ENCODE measurements at regions not wholly inside any gene's neighbourhood (a gene's known extent, or its start where the extent isn't known, plus 50 kb on each side); places are given as distances from the start of the nearest gene placed in this dataset.
A peak's percentile ranks its signal among the peaks of the same experiment; 100 is the strongest.

GRCh38 chr14:80446356-80446755 lies 235.1 kb upstream of the DIO2 start:
- no peak for ATAC-seq
- no peaks in the 10 kb centered on the region for H3K27me3 ChIP-seq
- H3K27ac ChIP-seq = no peak overlapping the region
- no peaks in the 10 kb centered on the region for H3K36me3 ChIP-seq
- no peak for TF ChIP-seq POLR2AphosphoS5 (IDR thresholded peaks at IDR 0.05)
- no peak for TF ChIP-seq EP300 (IDR thresholded peaks at IDR 0.05)
- no peak for TF ChIP-seq POLR2A (IDR thresholded peaks at IDR 0.05)
- TF ChIP-seq CTCF (IDR thresholded peaks at IDR 0.05) = no peak
- H3K4me1 ChIP-seq = peaks cover 0 to 17% (median 0%) of the 10 kb centered on the region in 3 donors
- H3K9me3 ChIP-seq = peaks cover 0 to 6% (median 0%) of the 10 kb centered on the region in 3 donors
- H3K4me3 ChIP-seq = no peak overlapping the region

- no peaks in the 10 kb centered on the region for H3K36me3 ChIP-seq
- TF ChIP-seq CTCF (IDR thresholded peaks at IDR 0.05) = no peak
- H3K9me3 ChIP-seq = peaks cover 0 to 6% (median 0%) of the 10 kb centered on the region in 3 donors
- H3K4me1 ChIP-seq = peaks cover 0 to 16% (median 0%) of the 10 kb centered on the region in 3 donors
- ATAC-seq = no peak
- WGBS, 2 donors (ENCODE audit: low coverage in 1 of 2) = 100% methylated on average over 3 of the region's 3 CpGs; no CpG with 5 or more reads in 1 of the 2 donors
- H3K27ac ChIP-seq = no peak overlapping the region
- H3K4me3 ChIP-seq = no peak overlapping the region
- H3K27me3 ChIP-seq = no peaks in the 10 kb centered on the region
Measured at GRCh38 chr14:80445605-80446004, 234.3 kb upstream of the DIO2 start.

- no peak overlapping the region for H3K27ac ChIP-seq
- no peak overlapping the region for H3K4me3 ChIP-seq
- H3K4me1 ChIP-seq = no peaks in the 10 kb centered on the region
- no CpG with 5 or more reads among the region's 1 CpG for WGBS, 2 donors (ENCODE audit: low coverage in 1 of 2)
- no peak for TF ChIP-seq EP300 (IDR thresholded peaks at IDR 0.05)
- no peak for ATAC-seq
- H3K27me3 ChIP-seq = no peaks in the 10 kb centered on the region
- H3K9me3 ChIP-seq = peaks cover 0 to 9% (median 0%) of the 10 kb centered on the region in 3 donors
- H3K36me3 ChIP-seq = no peaks in the 10 kb centered on the region
Measured at GRCh38 chr14:80434574-80435321, 223.4 kb upstream of the DIO2 start.

- no peak for TF ChIP-seq CTCF (IDR thresholded peaks at IDR 0.05)
- no peak for TF ChIP-seq EP300 (IDR thresholded peaks at IDR 0.05)
- TF ChIP-seq POLR2A (IDR thresholded peaks at IDR 0.05) = no peak
- TF ChIP-seq POLR2AphosphoS5 (IDR thresholded peaks at IDR 0.05) = no peak
- Histone ChIP-seq H3K4me1 (peaks cover 0 to 6% (median 2%) of the 10 kb centered on the region in 3 donors), H3K4me3 (no peak overlapping the region), H3K36me3 (no peaks in the 10 kb centered on the region), H3K9me3 (no peaks in the 10 kb centered on the region), H3K27me3 (no peaks in the 10 kb centered on the region), H3K27ac (no peak overlapping the region)
- WGBS, 2 donors (ENCODE audit: low coverage in 1 of 2) = 82 to 100% methylated on average over 1 of the region's 1 CpG
- no peak for ATAC-seq
Measured at GRCh38 chr14:80433811-80434210, 222.5 kb upstream of the DIO2 start.

- no peaks in the 10 kb centered on the region for H3K27me3 ChIP-seq
- WGBS, 2 donors (ENCODE audit: low coverage in 1 of 2) = 4 to 20% methylated on average over 2 of the region's 2 CpGs
- no peak overlapping the region for H3K4me3 ChIP-seq
- no peak for TF ChIP-seq POLR2AphosphoS5 (IDR thresholded peaks at IDR 0.05)
- TF ChIP-seq EP300 (IDR thresholded peaks at IDR 0.05) = no peak
- TF ChIP-seq POLR2A (IDR thresholded peaks at IDR 0.05) = no peak
- TF ChIP-seq CTCF (IDR thresholded peaks at IDR 0.05) = no peak
- ATAC-seq = no peak
- no peaks in the 10 kb centered on the region for H3K9me3 ChIP-seq
- peak overlapping the region in 3 of 4 donors; percentile 43 to 60 (median 44) for H3K27ac ChIP-seq
- H3K36me3 ChIP-seq = no peaks in the 10 kb centered on the region
- H3K4me1 ChIP-seq = peaks cover 4 to 37% (median 5%) of the 10 kb centered on the region in 3 donors
Measured at GRCh38 chr14:80428671-80429070, 217.4 kb upstream of the DIO2 start.
